Erythroblast (primary cell): ENCODE measurements at regions not wholly inside any gene's neighbourhood (a gene's known extent, or its start where the extent isn't known, plus 50 kb on each side); places are given as distances from the start of the nearest gene placed in this dataset.

Source experiments
- GATA1 ChIP-seq: IDR thresholded peaks from 2 replicates; pipeline ENCODE4 v1.6.1; 2011; ENCODE audit warnings: low read depth, mild to moderate bottlenecking, control low read depth, low read length, moderate library complexity
- POLR2A ChIP-seq: IDR thresholded peaks from 2 replicates; pipeline ENCODE4 v1.6.1; 2011; ENCODE audit warnings: mild to moderate bottlenecking, low read length

DNA sequence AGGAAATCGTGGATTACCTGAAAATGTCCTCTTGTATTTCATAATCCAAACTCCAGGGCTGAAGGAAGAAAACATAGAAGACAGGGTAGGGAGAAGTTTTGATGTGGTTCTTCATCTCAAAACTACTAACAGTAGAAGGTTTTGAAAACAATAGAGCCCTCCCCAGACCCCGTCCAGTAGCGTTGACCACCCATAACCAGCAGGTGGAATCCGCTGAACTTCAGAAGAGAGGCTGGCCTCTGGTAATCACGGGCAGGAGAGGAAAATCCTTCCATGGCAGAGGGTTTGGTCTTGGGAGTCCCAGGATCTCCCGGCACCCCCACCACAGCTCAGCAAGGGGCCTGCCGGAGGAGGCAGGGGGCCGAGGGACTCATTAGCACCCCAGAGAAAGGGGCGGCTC lies 333.4 kb upstream of the RNF32 start:
- TF ChIP-seq POLR2A (no peak), GATA1 (no peak)
